K562 (cell line): ENCODE measurements at regions not wholly inside any gene's neighbourhood (a gene's known extent, or its start where the extent isn't known, plus 50 kb on each side); places are given as distances from the start of the nearest gene placed in this dataset.

Experiments
- ATAC-seq: fragments of 200-7000 bp; cut with Tn5 transposase; 3 replicates; pipeline ENCODE4 v1.9.1; 2020; ENCODE audit warnings: moderate library complexity
- BruUV-seq: library from RNA; stranded (reverse); fragments of 400-500 nt; replicated peaks from 2 replicates; lab custom pipeline; 2021; lab: Mats Ljungman, UMichigan
- CTCF ChIA-PET: fragments of 300-600 bp; formaldehyde crosslinking; extraction: SDS; loops from one replicate; lab custom pipeline; 2021; ENCODE audit warnings: low intra/inter-chr PET ratio; lab: Yijun Ruan, JAX
- POLR2A ChIA-PET: fragments of 300-600, 350-650 bp; sonication (Branson Sonifier 250); formaldehyde crosslinking; extraction: SDS; loops from one replicate; lab custom pipeline; 2021; ENCODE audit warnings: antibody characterized with exemption, inconsistent platforms; lab: Yijun Ruan, JAX
- DNase-seq, 4 experiments: peaks; one replicate each; pipeline versions ENCODE4 v3.0.0 to v3.0.0-alpha.2; 2011 to 2018; ENCODE audit warnings: low spot score in 3 of 4, mixed read lengths in 3 of 4; ENCODE audit errors: extremely low read depth in 1 of 4
- FAIRE-seq: peaks from 2 replicates; lab custom pipeline; 2011; peaks lifted over from hg19 to GRCh38; lab: Jason Lieb, UNC
- H2AFZ ChIP-seq: 2 replicates; pipeline ENCODE4 v1.6.0; 2011; ENCODE audit warnings: low read depth, low read length, control low read depth, inconsistent platforms
- H3K27ac ChIP-seq: fragments of 200-600 bp; 3 replicates; pipeline ENCODE4 v1.8.0; 2011; ENCODE audit warnings: low read depth, mild to moderate bottlenecking, control low read depth, inconsistent platforms, low read length, moderate library complexity, mixed read lengths; ENCODE audit errors: extremely low read depth
- H3K27me3 ChIP-seq, 2 experiments: fragments of 300-600 bp in 1 of 2; 2 replicates in 1 of 2; 3 replicates in 1 of 2; pipeline versions ENCODE4 v1.6.0 to v1.8.0; 2011; ENCODE audit warnings: inconsistent platforms in 2 of 2, low read length in 2 of 2, mild to moderate bottlenecking in 1 of 2, mixed read lengths in 1 of 2, moderate library complexity in 1 of 2; ENCODE audit not compliant: control insufficient read depth in 2 of 2, insufficient read depth in 2 of 2
- H3K36me3 ChIP-seq: fragments of 300-600 bp; 3 replicates; pipeline ENCODE4 v1.8.0; 2011; ENCODE audit warnings: mild to moderate bottlenecking, low read length, inconsistent platforms; ENCODE audit not compliant: control insufficient read depth, insufficient read depth
- H3K4me1 ChIP-seq, 2 experiments: fragments of 200-600 bp in 1 of 2; replicated peaks in 1 of 2; 2 replicates in 1 of 2; 3 replicates in 1 of 2; pipeline versions ENCODE4 v1.5.1 to v1.8.0; 2011; ENCODE audit warnings: inconsistent platforms in 2 of 2, low read length in 2 of 2, mild to moderate bottlenecking in 1 of 2, mixed read lengths in 1 of 2, moderate library complexity in 1 of 2; ENCODE audit not compliant: control insufficient read depth in 2 of 2, insufficient read depth in 2 of 2
- H3K4me2 ChIP-seq: 2 replicates; pipeline ENCODE4 v1.6.1; 2011; ENCODE audit warnings: low read length, control low read depth, inconsistent platforms, mixed read lengths; ENCODE audit not compliant: insufficient read depth
- H3K4me3 ChIP-seq: fragments of 200-600 bp; sonication (generic), shearing (Covaris generic); 2 replicates; pipeline ENCODE4 v1.5.1; 2016; ENCODE audit warnings: control low read depth, inconsistent platforms
- H3K79me2 ChIP-seq: fragments of 200-600 bp; 3 replicates; pipeline ENCODE4 v1.8.0; 2011; ENCODE audit warnings: low read length, inconsistent platforms; ENCODE audit not compliant: control insufficient read depth, insufficient read depth
- H3K9ac ChIP-seq, 2 experiments: 2 replicates each; pipeline versions ENCODE4 v1.6.0 to v1.6.1; 2011; ENCODE audit warnings: low read depth in 2 of 2, low read length in 2 of 2, control low read depth in 1 of 2, inconsistent platforms in 1 of 2, mild to moderate bottlenecking in 1 of 2, mixed read lengths in 1 of 2; ENCODE audit not compliant: insufficient read depth in 1 of 2
- H3K9me1 ChIP-seq: one replicate; pipeline ENCODE4 v1.6.0; 2011; ENCODE audit warnings: inconsistent platforms, mild to moderate bottlenecking, low read length, moderate library complexity; ENCODE audit not compliant: control insufficient read depth, insufficient read depth
- H3K9me3 ChIP-seq: replicated peaks from 2 replicates; pipeline ENCODE4 v1.5.1; 2011; ENCODE audit warnings: low read depth, low read length, inconsistent platforms; ENCODE audit not compliant: control insufficient read depth, insufficient read depth
- H4K20me1 ChIP-seq: replicated peaks from 2 replicates; pipeline ENCODE4 v1.6.1; 2011; ENCODE audit warnings: low read length, inconsistent platforms, mixed read lengths; ENCODE audit not compliant: control insufficient read depth, insufficient read depth
- BMI1 ChIP-seq: fragments of 150-350 bp; IDR thresholded peaks from 2 replicates; pipeline ENCODE4 v1.6.1; 2014; ENCODE audit warnings: low read length
- CBX2 ChIP-seq: fragments of 200-600 bp; sonication (generic); IDR thresholded peaks from one replicate; pipeline ENCODE4 v1.6.1; 2012; ENCODE audit warnings: mild to moderate bottlenecking, low read length, inconsistent platforms; ENCODE audit not compliant: insufficient read depth, poor library complexity, severe bottlenecking
- CCNT2 ChIP-seq: IDR thresholded peaks from 2 replicates; pipeline ENCODE4 v1.6.1; 2011; ENCODE audit warnings: borderline replicate concordance, low read depth, mild to moderate bottlenecking, moderate library complexity, mixed read lengths, low read length; ENCODE audit not compliant: insufficient read length; ENCODE audit errors: extremely low read depth
- E4F1 ChIP-seq: fragments of 250-450 bp; sonication (Bioruptor Pico); IDR thresholded peaks from 2 replicates; pipeline ENCODE4 v1.5.0; 2021; ENCODE audit warnings: mild to moderate bottlenecking, borderline replicate concordance
- HMGN3 ChIP-seq: IDR thresholded peaks from 2 replicates; pipeline ENCODE4 v1.6.1; 2011; ENCODE audit warnings: borderline replicate concordance, low read depth, mild to moderate bottlenecking, mixed read lengths, low read length; ENCODE audit not compliant: insufficient read length; ENCODE audit errors: extremely low read depth
- HMGXB4 ChIP-seq: sonication (generic); formaldehyde crosslinking; IDR thresholded peaks from 2 replicates; pipeline ENCODE4 v1.8.1; 2023; ENCODE audit warnings: mild to moderate bottlenecking, missing genetic modification reagents
- PCBP2 ChIP-seq: fragments of 200-400 bp; formaldehyde crosslinking; IDR thresholded peaks from 2 replicates; pipeline ENCODE4 v1.6.1; 2018; ENCODE audit warnings: low read length, low read depth, mild to moderate bottlenecking, moderate library complexity; ENCODE audit not compliant: poor library complexity, severe bottlenecking
- POU5F1 ChIP-seq: fragments of 150-350 bp; IDR thresholded peaks from 2 replicates; pipeline ENCODE4 v1.6.1; 2014; ENCODE audit warnings: borderline replicate concordance, low read length, low read depth, mild to moderate bottlenecking; ENCODE audit not compliant: partially characterized antibody
- PURB ChIP-seq: sonication (generic); formaldehyde crosslinking; IDR thresholded peaks from 2 replicates; pipeline ENCODE4 v1.9.0; 2021; ENCODE audit warnings: low read depth, mild to moderate bottlenecking, missing genetic modification reagents
- SAP30 ChIP-seq: fragments of 200-600 bp; sonication (generic); IDR thresholded peaks from 2 replicates; pipeline ENCODE4 v1.6.1; 2012; ENCODE audit warnings: borderline replicate concordance, low read depth, mild to moderate bottlenecking, moderate library complexity, low read length, control low read depth, inconsistent platforms; ENCODE audit not compliant: insufficient read depth, poor library complexity, severe bottlenecking
- YBX1 ChIP-seq: fragments of 450-650 bp; IDR thresholded peaks from 2 replicates; pipeline ENCODE4 v1.7.1; 2016; ENCODE audit warnings: mild to moderate bottlenecking
- ZBTB12 ChIP-seq: fragments of 250-450 bp; sonication (Bioruptor Pico); IDR thresholded peaks from 2 replicates; pipeline ENCODE4 v1.4.0; 2020
- ZBTB49 ChIP-seq: sonication (generic); formaldehyde crosslinking; IDR thresholded peaks from 2 replicates; pipeline ENCODE4 v1.8.0; 2022; ENCODE audit warnings: missing genetic modification reagents, mild to moderate bottlenecking, borderline replicate concordance
- ZNF79 ChIP-seq: fragments of 250-450 bp; sonication (Bioruptor Pico); IDR thresholded peaks from 2 replicates; pipeline ENCODE4 v1.4.0; 2020; ENCODE audit warnings: low read depth, mild to moderate bottlenecking, moderate library complexity
- WGBS: fragments of 100-300 bp; shearing (Covaris generic); methylation state at CpG from one replicate; pipeline ENCODE4 v1.1.6; 2016; ENCODE audit warnings: low coverage, mixed read lengths; ENCODE audit not compliant: insufficient coverage; ENCODE audit errors: missing lambda C conversion rate; 5-methylcytosine and 5-hydroxymethylcytosine counted together
- in situ Hi-C: fragments of 300-500 bp; cut with MboI; formaldehyde crosslinking; loops from 4 replicates; pipeline ENCODE4 v1.15.0; 2018; ENCODE audit warnings: inconsistent platforms, mixed read lengths
- intact Hi-C: fragments of 100-400 bp; cut with micrococcal nuclease; formaldehyde crosslinking; loops from 2 replicates; pipeline ENCODE4 v1.14.2; 2022

GRCh38 chr10:64518456-64518855, 997.3 kb downstream of the REEP3 start:
- intact Hi-C loops = no loop called here
- Histone ChIP-seq H3K9ac (no peak overlapping the region), H4K20me1 (no peaks in the 10 kb centered on the region), H3K27ac (no peak overlapping the region), H3K9me3 (no peaks in the 10 kb centered on the region), H3K27me3 (no peaks in the 10 kb centered on the region), H2AFZ (no peak overlapping the region), H3K36me3 (no peaks in the 10 kb centered on the region), H3K4me1 (peaks cover 0 to 63% of the 10 kb centered on the region in 2 experiments; a peak in 3 of 5 replicates), H3K4me3 (no peak overlapping the region), H3K9me1 (no peaks in the 10 kb centered on the region), H3K79me2 (no peaks in the 10 kb centered on the region), H3K4me2 (no peak overlapping the region)
- FAIRE-seq (no peak), DNase-seq (no peak), ATAC-seq (no peak)
- 94% methylated on average over 2 of the region's 2 CpGs for WGBS
- ChIA-PET CTCF (no interaction called here), POLR2A (no interaction called here)
- in situ Hi-C loops = no loop called here
- no TSS peak for BruUV-seq
- TF ChIP-seq CBX2 (no peak), ZNF79 (CRISPR knock-in tag) (no peak), HMGXB4 (no peak), ZBTB12 (CRISPR knock-in tag) (no peak), CCNT2 (no peak), YBX1 (no peak), POU5F1 (no peak), E4F1 (CRISPR knock-in tag) (no peak), HMGN3 (no peak), BMI1 (no peak), PURB (CRISPR knock-in tag) (no peak), ZBTB49 (CRISPR knock-in tag) (no peak), SAP30 (no peak), PCBP2 (no peak)
